GM23248 (cell line): ENCODE measurements at regions not wholly inside any gene's neighbourhood (a gene's known extent, or its start where the extent isn't known, plus 50 kb on each side); places are given as distances from the start of the nearest gene placed in this dataset.

Source experiments
- EZH2 ChIP-seq: fragments of 200-600 bp; sonication (generic); IDR thresholded peaks from 2 replicates; pipeline ENCODE4 v1.6.1; 2018; ENCODE audit warnings: antibody characterized with exemption, mild to moderate bottlenecking; ENCODE audit not compliant: insufficient read depth, poor library complexity, severe bottlenecking
- EZH2phosphoT487 ChIP-seq: fragments of 200-600 bp; sonication (generic); IDR thresholded peaks from 2 replicates; pipeline ENCODE4 v1.6.1; 2018; ENCODE audit warnings: antibody characterized with exemption, moderate library complexity, mild to moderate bottlenecking, low read depth; ENCODE audit not compliant: insufficient read depth

DNA sequence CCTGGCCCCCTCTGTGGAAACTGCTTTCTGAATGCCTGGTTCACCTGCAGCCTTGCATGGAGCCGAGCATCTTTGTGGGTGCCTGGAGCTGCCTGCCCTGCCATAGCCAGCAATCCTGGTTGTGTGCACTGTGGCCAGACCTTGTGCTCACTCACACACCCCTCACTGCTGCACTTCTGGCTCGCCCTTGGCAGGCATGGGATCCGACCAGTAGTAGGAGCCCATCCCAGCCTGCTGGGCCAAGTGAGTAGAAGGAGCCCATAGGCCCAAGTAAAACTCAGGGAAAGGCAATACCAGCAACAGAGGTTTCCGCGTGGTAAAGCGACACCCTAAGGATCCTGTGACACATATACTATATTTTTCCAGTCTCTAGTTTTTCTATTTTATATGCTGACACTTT is 270.0 kb upstream of the NAV3 start:
- TF ChIP-seq EZH2 (no peak), EZH2phosphoT487 (no peak)
